NK-92 (cell line): ENCODE measurements at regions not wholly inside any gene's neighbourhood (a gene's known extent, or its start where the extent isn't known, plus 50 kb on each side); places are given as distances from the start of the nearest gene placed in this dataset.
"Not testable (repeated sequence)": the region's sequence is repeated elsewhere in the genome, so short reads cannot be mapped to it uniquely, and the experiment has no call there.

Source experiments
- DNase-seq: peaks from one replicate; lab custom pipeline; 2025; ENCODE audit not compliant: unreplicated experiment; lab: John Stamatoyannopoulos, UW

GRCh38 chr1:224029286-224030025, 84.5 kb upstream of the FBXO28 start:
- DNase-seq = not testable (repeated sequence)

- not testable (repeated sequence) for DNase-seq
Observed at GRCh38 chr1:224028802-224029201, 85.1 kb upstream of the FBXO28 start.

DNA sequence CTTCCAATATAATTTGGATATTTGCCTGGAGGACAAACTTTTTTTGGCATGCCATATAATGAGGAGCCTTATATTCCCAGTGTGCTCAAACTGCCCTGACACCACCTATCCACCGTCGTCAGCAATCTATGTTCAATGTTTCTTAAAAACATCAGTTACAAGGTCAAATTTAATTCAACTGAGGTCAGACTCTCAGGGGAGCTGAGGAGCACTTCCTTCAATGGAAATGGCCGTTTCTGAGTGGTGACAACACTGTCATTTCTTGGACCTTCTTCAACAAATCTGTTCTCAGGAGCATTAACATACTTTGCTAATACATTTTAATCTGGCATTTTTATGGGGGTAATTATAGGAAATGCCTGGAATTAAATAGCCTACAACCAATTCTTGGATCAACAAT, 90.8 kb upstream of the FBXO28 start:
- DNase-seq = not testable (repeated sequence)

- DNase-seq = not testable (repeated sequence)
Observed at GRCh38 chr1:224022249-224022970, 91.5 kb upstream of the FBXO28 start.

- DNase-seq = not testable (repeated sequence)
Observed at GRCh38 chr1:224019866-224020265, 94.0 kb upstream of the FBXO28 start.

GRCh38 chr1:224015782-224016181, 98.1 kb upstream of the FBXO28 start:
- not testable (repeated sequence) for DNase-seq

DNA sequence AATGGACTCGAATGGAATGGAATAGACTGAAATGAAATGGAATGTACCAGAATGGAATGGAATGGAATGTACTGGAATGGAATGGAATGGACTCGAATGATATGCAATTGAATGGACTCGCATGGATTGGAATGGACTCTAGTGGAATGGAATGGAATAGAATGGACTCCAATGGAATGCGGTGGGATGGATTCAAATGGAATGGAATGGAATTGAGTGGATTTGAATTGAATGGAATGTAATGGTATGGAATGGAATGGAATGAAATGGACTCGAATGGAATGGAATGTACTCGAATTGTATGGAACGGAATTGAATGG, 99.6 kb upstream of the FBXO28 start:
- no peak for DNase-seq

DNA sequence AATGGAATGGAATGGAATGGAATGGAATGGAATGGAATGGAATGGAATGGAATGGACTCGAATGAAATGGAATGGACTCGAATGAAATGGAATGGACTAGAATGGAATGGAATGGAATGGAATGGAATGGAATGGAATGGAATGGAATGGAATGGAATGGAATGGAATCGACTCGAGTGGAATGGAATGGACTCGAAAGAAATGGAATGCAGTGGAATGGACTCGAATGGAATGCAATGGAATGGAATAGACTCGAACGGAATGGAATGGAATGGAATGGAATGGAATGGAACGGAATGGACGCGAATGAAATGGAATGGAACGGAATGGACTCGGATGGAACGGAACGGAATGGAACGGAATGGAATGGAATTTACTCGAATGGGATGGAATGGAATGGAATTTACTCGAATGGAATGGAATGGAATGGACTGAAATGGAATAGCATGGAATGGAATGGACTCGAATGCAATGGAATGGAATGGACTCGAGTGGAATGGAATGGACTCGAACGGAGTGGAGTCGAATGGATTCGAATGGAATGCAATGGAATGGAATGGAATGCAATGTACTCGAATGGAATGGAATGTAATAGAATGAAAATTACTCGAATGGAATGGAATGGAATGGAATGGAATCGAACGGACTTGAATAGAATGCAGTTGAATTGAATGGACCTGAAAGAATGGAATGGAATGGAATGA, 100.1 kb upstream of the FBXO28 start:
- not testable (repeated sequence) for DNase-seq

- DNase-seq = not testable (repeated sequence)
Observed at GRCh38 chr1:224012807-224013434, 101.0 kb upstream of the FBXO28 start.

DNA sequence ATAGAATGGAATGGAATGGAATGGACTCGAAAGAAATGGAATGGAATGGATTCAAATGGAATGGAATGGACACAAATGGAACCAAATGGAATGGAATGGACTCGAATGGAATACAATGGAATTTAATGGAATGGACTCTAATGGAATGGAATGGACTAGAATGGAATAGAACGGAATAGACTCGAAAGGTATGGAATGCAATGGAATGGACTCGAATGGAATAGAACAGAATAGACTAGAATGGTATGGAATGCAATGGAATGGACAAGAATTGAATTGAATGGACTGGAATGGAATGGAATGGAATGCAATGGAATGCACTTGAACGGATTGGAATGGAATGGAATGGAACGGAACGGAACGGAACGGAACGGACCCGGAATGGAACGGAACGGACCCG, 101.7 kb upstream of the FBXO28 start:
- not testable (repeated sequence) for DNase-seq

DNA sequence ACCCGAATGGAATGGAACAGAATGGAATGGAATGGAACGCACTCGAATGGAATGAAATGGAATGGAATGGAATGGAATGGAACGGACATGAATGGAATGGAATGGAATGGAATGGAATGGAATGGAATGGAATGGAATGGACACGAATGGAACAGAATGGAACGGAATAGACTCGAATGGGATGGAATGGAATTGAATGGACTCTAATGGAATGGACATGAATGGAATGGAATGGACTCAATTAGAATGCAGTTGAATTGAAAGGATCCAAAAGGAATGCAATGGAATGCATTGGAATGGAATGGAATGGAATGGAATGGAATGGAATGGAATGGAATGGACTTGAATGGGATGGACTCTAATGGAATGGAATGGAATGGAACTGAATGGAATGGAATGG, 102.2 kb upstream of the FBXO28 start:
- not testable (repeated sequence) for DNase-seq

- DNase-seq = not testable (repeated sequence)
Observed at GRCh38 chr1:224011153-224011552, 102.8 kb upstream of the FBXO28 start.

- not testable (repeated sequence) for DNase-seq
Observed at GRCh38 chr1:224005973-224006372, 107.9 kb upstream of the FBXO28 start.

GRCh38 chr1:224004552-224005315, 109.2 kb upstream of the FBXO28 start:
- not testable (repeated sequence) for DNase-seq

- not testable (repeated sequence) for DNase-seq
Observed at GRCh38 chr1:224003896-224004295, 110.0 kb upstream of the FBXO28 start.

DNA sequence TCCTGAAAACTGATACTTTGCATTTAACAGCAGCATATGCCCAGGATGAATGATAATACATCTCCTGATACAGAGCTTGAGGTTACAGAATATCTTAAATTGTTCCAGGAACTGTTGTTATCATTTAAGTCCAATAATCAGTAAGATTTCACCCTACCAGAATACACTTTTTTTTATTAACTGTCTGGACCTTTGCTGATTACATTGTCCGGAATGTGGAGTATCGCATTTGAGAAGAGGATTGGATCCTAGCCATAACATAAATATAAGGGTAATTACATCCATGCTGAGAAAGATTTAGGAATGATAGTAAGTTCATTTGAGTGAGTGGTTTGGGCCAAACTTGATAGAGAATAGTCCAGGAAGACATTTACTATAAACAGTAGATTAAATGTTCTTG, 112.2 kb upstream of the FBXO28 start:
- DNase-seq = not testable (repeated sequence)

- DNase-seq = not testable (repeated sequence)
Observed at GRCh38 chr1:223999761-224000160, 114.2 kb upstream of the FBXO28 start.

DNA sequence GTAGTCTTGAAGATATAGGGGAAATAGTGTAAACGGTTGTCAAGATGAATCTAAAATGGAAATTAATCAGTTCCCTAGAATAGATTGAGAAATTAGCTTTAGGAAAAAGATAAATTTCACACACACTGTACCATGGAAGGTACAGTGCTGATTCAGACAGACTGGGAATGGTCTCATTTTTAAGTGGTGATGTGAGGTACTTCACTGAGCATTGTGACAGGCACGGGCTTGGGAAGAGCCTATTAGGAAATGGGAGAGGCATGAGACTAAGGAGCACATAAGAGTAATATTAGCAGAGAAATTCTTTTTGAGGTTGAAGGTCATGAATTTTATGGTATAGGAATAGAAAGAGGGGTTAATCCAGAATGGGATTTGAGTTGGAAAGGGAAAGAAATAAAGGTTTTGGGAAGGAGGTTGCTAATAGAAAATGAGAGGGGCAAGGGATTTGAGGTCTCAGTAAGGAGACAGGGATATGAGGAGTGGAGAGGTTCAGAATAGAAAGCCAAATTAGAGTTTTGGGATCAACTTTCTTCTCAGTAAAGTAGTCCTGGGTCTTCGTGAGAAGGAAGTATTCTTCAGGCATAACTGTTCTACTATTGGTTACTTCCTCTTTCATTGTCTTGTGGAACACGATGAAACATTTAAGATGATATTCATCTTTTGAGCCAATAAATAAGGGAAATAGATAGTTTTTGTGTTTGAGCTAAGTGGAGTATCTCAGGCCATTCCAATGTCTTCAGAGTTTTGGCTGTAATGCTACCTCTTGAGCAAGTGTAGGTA, 115.0 kb upstream of the FBXO28 start:
- DNase-seq = not testable (repeated sequence)

- not testable (repeated sequence) for DNase-seq
Observed at GRCh38 chr1:223996376-223996775, 117.5 kb upstream of the FBXO28 start.
